PC-3 (cell line): ENCODE measurements at regions not wholly inside any gene's neighbourhood (a gene's known extent, or its start where the extent isn't known, plus 50 kb on each side); places are given as distances from the start of the nearest gene placed in this dataset.
A peak's percentile ranks its signal among the peaks of the same experiment; 100 is the strongest.

Source experiments
- ATAC-seq: fragments of 200-7000 bp; cut with Tn5 transposase; 2 replicates; pipeline ENCODE4 v1.9.1; 2020; ENCODE audit warnings: mild to moderate bottlenecking, moderate library complexity
- BruUV-seq: library from RNA; stranded (reverse); fragments of 400-500 nt; replicated peaks from 2 replicates; lab custom pipeline; 2021; lab: Mats Ljungman, UMichigan
- CTCF ChIA-PET: fragments of 300-600 bp; sonication (Branson Sonifier 250); formaldehyde crosslinking; loops from one replicate; lab custom pipeline; 2022; ENCODE audit warnings: antibody characterized with exemption; lab: Charles Lee
- POLR2A ChIA-PET: fragments of 300-600 bp; sonication (Branson Sonifier 250); formaldehyde crosslinking; loops from one replicate; lab custom pipeline; 2022; ENCODE audit warnings: antibody characterized with exemption; ENCODE audit not compliant: unreplicated experiment; lab: Charles Lee
- DNase-seq: peaks from one replicate; pipeline ENCODE4 v3.0.0-alpha.2; 2015
- H2AFZ ChIP-seq: fragments of 300-600 bp; sonication (generic); 2 replicates; pipeline ENCODE4 v1.6.0; 2016; ENCODE audit warnings: antibody characterized with exemption, low read length
- H3F3A ChIP-seq: fragments of 300-600 bp; sonication (generic); one replicate; pipeline ENCODE4 v1.6.0; 2017; ENCODE audit warnings: antibody characterized with exemption, low read length, control low read depth, mild to moderate bottlenecking; ENCODE audit not compliant: unreplicated experiment
- H3K27ac ChIP-seq: fragments of 300-600 bp; sonication (generic); 2 replicates; pipeline ENCODE4 v1.5.1; 2016; ENCODE audit warnings: mild to moderate bottlenecking, low read length
- H3K27me3 ChIP-seq: fragments of 300-600 bp; sonication (generic); 2 replicates; pipeline ENCODE4 v1.6.1; 2016; ENCODE audit warnings: low read length, mixed read lengths
- H3K36me3 ChIP-seq: fragments of 300-600 bp; sonication (generic); 2 replicates; pipeline ENCODE4 v1.6.1; 2016; ENCODE audit warnings: low read depth, mixed run types, low read length, mixed read lengths
- H3K4me1 ChIP-seq: fragments of 300-600 bp; sonication (generic); 2 replicates; pipeline ENCODE4 v1.5.1; 2016; ENCODE audit warnings: low read length; ENCODE audit not compliant: insufficient read depth
- H3K4me2 ChIP-seq: fragments of 300-600 bp; sonication (generic); 2 replicates; pipeline ENCODE4 v1.6.0; 2016; ENCODE audit warnings: low read length
- H3K4me3 ChIP-seq: fragments of 300-600 bp; sonication (generic); 2 replicates; pipeline ENCODE4 v1.5.1; 2016; ENCODE audit warnings: mild to moderate bottlenecking, low read length, mixed read lengths
- H3K79me2 ChIP-seq: fragments of 300-600 bp; sonication (generic); 2 replicates; pipeline ENCODE4 v1.6.1; 2017; ENCODE audit warnings: low read length, mixed read lengths
- H3K9ac ChIP-seq: fragments of 300-600 bp; sonication (generic); 2 replicates; pipeline ENCODE4 v1.6.0; 2016; ENCODE audit warnings: mild to moderate bottlenecking, low read length
- H3K9me2 ChIP-seq: fragments of 300-600 bp; sonication (generic); replicated peaks from 2 replicates; pipeline ENCODE4 v1.6.1; 2016; ENCODE audit warnings: mixed run types, low read length, mixed read lengths
- H3K9me3 ChIP-seq: fragments of 300-600 bp; sonication (generic); 2 replicates; pipeline ENCODE4 v1.6.1; 2016; ENCODE audit warnings: low read length, mixed read lengths
- H4K20me1 ChIP-seq: fragments of 300-600 bp; sonication (generic); 2 replicates; pipeline ENCODE4 v1.6.1; 2016; ENCODE audit warnings: low read length, mixed read lengths
- EZH2 ChIP-seq: fragments of 300-600 bp; sonication (generic); IDR thresholded peaks from one replicate; pipeline ENCODE4 v1.6.1; 2017; ENCODE audit warnings: antibody characterized with exemption, mild to moderate bottlenecking, low read length; ENCODE audit not compliant: unreplicated experiment
- EZH2phosphoT487 ChIP-seq: fragments of 300-600 bp; sonication (generic); IDR thresholded peaks from 2 replicates; pipeline ENCODE4 v1.6.1; 2018; ENCODE audit warnings: mild to moderate bottlenecking, antibody characterized with exemption, low read length, borderline replicate concordance
- intact Hi-C: fragments of 100-400 bp; cut with micrococcal nuclease; formaldehyde crosslinking; loops from 2 replicates; pipeline ENCODE4 v1.9.0; 2023
- TF ChIP-seq, protein P1 (sequence below): fragments of 300-600 bp; sonication (generic); conservative IDR thresholded peaks from 2 replicates; pipeline ENCODE4 v1.5.1; 2017; ENCODE audit warnings: antibody characterized with exemption, low read depth, mild to moderate bottlenecking, low read length

DNA sequence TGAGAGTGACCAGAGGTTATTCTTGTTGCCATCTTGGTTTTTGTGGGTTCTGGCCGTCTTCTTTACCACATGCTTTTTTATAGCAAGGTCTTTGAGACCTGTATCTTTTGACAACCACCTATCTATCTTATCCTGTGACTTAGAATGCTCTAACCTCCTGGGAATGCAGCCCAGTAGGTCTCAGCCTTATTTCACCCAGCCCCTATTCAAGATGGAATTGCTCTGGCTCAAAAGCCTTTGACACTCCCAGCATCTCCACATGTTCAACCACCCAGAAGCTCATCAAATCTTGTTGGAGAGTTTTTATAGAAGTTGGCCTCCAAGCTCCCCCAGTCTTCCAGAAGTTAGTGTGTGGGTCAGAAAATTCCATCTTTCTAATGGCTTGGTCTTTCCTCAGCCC lies 464.3 kb upstream of the NRP1 start:
- Histone ChIP-seq H2AFZ (no peak overlapping the region), H3F3A (peaks cover 13% of the 10 kb centered on the region), H3K4me3 (no peak overlapping the region), H3K4me1 (peaks cover 50% of the 10 kb centered on the region), H3K9ac (peak overlapping the region; percentile 6; the same call in 1 of the 2 replicates), H3K27me3 (no peaks in the 10 kb centered on the region), H3K4me2 (peak overlapping the region; percentile 11), H3K9me2 (no peaks in the 10 kb centered on the region), H3K27ac (peak overlapping the region; percentile 61), H3K79me2 (no peaks in the 10 kb centered on the region), H4K20me1 (no peaks in the 10 kb centered on the region), H3K9me3 (no peaks in the 10 kb centered on the region), H3K36me3 (no peaks in the 10 kb centered on the region)
- CTCF ChIA-PET = interaction anchor here (1.1 kb wide), 1 partner anchor 470 kb away, joined by 4 read pairs; no protein-coding TSS in a partner anchor
- intact Hi-C loops = loop anchor here (1.0 to 2.0 kb wide), 6 partner anchors 165 to 482 kb away; no protein-coding TSS in a partner anchor
- TF ChIP-seq EZH2 = no peak
- no peak for TF ChIP-seq EZH2phosphoT487
- TF ChIP-seq, protein P1, sequence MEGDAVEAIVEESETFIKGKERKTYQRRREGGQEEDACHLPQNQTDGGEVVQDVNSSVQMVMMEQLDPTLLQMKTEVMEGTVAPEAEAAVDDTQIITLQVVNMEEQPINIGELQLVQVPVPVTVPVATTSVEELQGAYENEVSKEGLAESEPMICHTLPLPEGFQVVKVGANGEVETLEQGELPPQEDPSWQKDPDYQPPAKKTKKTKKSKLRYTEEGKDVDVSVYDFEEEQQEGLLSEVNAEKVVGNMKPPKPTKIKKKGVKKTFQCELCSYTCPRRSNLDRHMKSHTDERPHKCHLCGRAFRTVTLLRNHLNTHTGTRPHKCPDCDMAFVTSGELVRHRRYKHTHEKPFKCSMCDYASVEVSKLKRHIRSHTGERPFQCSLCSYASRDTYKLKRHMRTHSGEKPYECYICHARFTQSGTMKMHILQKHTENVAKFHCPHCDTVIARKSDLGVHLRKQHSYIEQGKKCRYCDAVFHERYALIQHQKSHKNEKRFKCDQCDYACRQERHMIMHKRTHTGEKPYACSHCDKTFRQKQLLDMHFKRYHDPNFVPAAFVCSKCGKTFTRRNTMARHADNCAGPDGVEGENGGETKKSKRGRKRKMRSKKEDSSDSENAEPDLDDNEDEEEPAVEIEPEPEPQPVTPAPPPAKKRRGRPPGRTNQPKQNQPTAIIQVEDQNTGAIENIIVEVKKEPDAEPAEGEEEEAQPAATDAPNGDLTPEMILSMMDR = no peak
- no peak for ATAC-seq
- DNase-seq = peak; percentile 30
- BruUV-seq = no TSS peak
- POLR2A ChIA-PET = interaction anchor here (0.5 kb wide), 1 partner anchor 30 kb away, joined by 3 read pairs; no protein-coding TSS in a partner anchor

DNA sequence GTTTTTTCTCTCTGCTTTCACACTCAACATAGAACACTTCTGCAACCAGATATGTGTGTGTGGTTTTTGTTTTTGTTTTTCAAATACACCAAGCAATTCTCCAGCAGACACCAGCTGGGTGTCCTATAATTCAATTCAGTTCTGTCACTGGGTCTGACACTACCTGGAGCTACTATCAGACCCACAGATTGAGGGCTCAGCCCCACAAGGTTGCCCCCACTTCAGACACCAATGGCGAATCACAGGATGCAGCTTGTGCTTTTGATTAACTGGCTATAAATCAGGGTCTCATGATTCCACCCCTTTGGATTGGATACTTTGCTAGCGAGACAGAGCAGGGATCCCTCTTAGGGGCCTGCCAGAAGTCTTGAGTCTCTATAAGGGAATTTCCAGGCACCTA lies 462.2 kb upstream of the NRP1 start:
- peaks cover 13% of the 10 kb centered on the region for H3F3A ChIP-seq
- CTCF ChIA-PET = no interaction called here
- BruUV-seq = no TSS peak

DNA sequence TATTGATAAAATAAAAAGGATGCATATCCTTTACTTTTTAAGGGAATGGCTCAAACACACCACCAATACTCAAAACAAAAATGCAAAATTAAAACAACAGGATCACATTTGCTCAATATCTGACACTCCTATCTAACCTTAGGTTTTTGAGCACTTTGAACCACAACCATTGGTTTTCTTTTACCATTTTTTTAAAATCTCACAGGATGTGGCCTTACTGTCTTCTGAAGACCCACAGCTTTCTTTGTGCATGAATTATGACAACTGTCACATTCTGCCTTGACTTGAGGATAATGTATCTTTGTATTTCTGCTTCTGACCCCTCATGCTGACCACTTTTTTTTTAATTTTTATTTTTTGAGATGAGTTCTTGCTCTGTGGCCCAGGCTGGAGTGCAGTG lies 461.1 kb upstream of the NRP1 start:
- ChIA-PET POLR2A (no interaction called here), CTCF (no interaction called here)
- TF ChIP-seq EZH2 (no peak), EZH2phosphoT487 (no peak)
- TF ChIP-seq, protein P1 = no peak
- Histone ChIP-seq H3K4me3 (no peak overlapping the region), H3K9me3 (no peaks in the 10 kb centered on the region), H3F3A (peaks cover 10% of the 10 kb centered on the region), H3K9me2 (no peaks in the 10 kb centered on the region), H3K27ac (no peak overlapping the region), H3K27me3 (no peaks in the 10 kb centered on the region), H2AFZ (no peak overlapping the region), H3K4me2 (no peak overlapping the region), H3K79me2 (no peaks in the 10 kb centered on the region), H3K9ac (no peak overlapping the region), H3K36me3 (no peaks in the 10 kb centered on the region), H3K4me1 (peaks cover 22% of the 10 kb centered on the region), H4K20me1 (no peaks in the 10 kb centered on the region)
- no peak for ATAC-seq
- DNase-seq = no peak
- intact Hi-C loops = no loop called here
- BruUV-seq = no TSS peak

More for the DNA sequence above, 462.2 kb upstream of the NRP1 start:
- no peaks in the 10 kb centered on the region for H3K27me3 ChIP-seq
- H3K79me2 ChIP-seq = no peaks in the 10 kb centered on the region
- no peaks in the 10 kb centered on the region for H3K9me3 ChIP-seq
- no peak overlapping the region for H3K27ac ChIP-seq
- POLR2A ChIA-PET = no interaction called here
- ATAC-seq (no peak), DNase-seq (no peak)
- peaks cover 33% of the 10 kb centered on the region for H3K4me1 ChIP-seq
- H3K9me2 ChIP-seq = no peaks in the 10 kb centered on the region
- H3K4me2 ChIP-seq = no peak overlapping the region
- H3K4me3 ChIP-seq = no peak overlapping the region
- H2AFZ ChIP-seq = no peak overlapping the region
- no peaks in the 10 kb centered on the region for H4K20me1 ChIP-seq
- no peaks in the 10 kb centered on the region for H3K36me3 ChIP-seq
- intact Hi-C loops = no loop called here
- TF ChIP-seq, protein P1 = no peak
- TF ChIP-seq EZH2phosphoT487 (no peak), EZH2 (no peak)
- no peak overlapping the region for H3K9ac ChIP-seq
